ENCODE measurements at regions not wholly inside any gene's neighbourhood (a gene's known extent, or its start where the extent isn't known, plus 50 kb on each side); places are given as distances from the start of the nearest gene placed in this dataset.

- Histone ChIP-seq H3K27me3 (ENCODE audit: control insufficient read depth in 2 of 2, insufficient read depth in 2 of 2, low read length in 2 of 2) (no peaks in the 10 kb centered on the region), H3K9me1 (replicated peaks; ENCODE audit: control insufficient read depth, extremely low read depth, insufficient read depth, low read length) (no peaks in the 10 kb centered on the region), H3K4me1 (ENCODE audit: control insufficient read depth, extremely low read depth, insufficient read depth, low read length) (no peaks in the 10 kb centered on the region), H3K4me3 (replicated peaks in 1 of 3; ENCODE audit: insufficient read depth in 1 of 3, low read depth in 1 of 3, low read length in 3 of 3) (no peak overlapping the region), H2AFZ (ENCODE audit: low read depth, low read length) (no peak overlapping the region), H3K79me2 (ENCODE audit: control insufficient read depth, insufficient read depth, low read length) (no peaks in the 10 kb centered on the region), H3K27ac (ENCODE audit: insufficient read depth, low read depth, low read length) (no peak overlapping the region), H3K9ac (replicated peaks; ENCODE audit: extremely low read depth, insufficient read depth, low read length) (no peak overlapping the region), H3K36me3 (ENCODE audit: control insufficient read depth in 2 of 2, extremely low read depth in 1 of 2, insufficient read depth in 2 of 2, low read length in 2 of 2) (no peaks in the 10 kb centered on the region), H4K20me1 (replicated peaks; ENCODE audit: control insufficient read depth, extremely low read depth, insufficient read depth, low read length) (no peaks in the 10 kb centered on the region), H3K9me3 (replicated peaks; ENCODE audit: control insufficient read depth, insufficient read depth, low read length) (no peaks in the 10 kb centered on the region), H3K4me2 (ENCODE audit: insufficient read depth, low read length) (no peak overlapping the region)
- intact Hi-C loops (cut with micrococcal nuclease) (no loop called here), dilution Hi-C loops (cut with MboI; ENCODE audit: extremely low pct_ligation_motif_present, low sequenced_read_pairs) (no loop called here)
- FAIRE-seq: no peak
- no peak for DNase-seq (ENCODE audit: low read depth, low spot score)
- POLR2A ChIA-PET: no interaction called here
- CTCF ChIA-PET: no interaction called here
- BruUV-seq (replicated peaks): no TSS peak
- TF ChIP-seq, protein P1, sequence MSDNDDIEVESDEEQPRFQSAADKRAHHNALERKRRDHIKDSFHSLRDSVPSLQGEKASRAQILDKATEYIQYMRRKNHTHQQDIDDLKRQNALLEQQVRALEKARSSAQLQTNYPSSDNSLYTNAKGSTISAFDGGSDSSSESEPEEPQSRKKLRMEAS (IDR thresholded peaks at IDR 0.05; ENCODE audit: insufficient read depth, insufficient read length): no peak
- TF ChIP-seq FOS (IDR thresholded peaks at IDR 0.05; ENCODE audit: borderline replicate concordance, insufficient read depth, low read length) (no peak), GATA2 (IDR thresholded peaks at IDR 0.05; ENCODE audit: insufficient read depth, insufficient read length, low read depth, low read length) (no peak), POLR2AphosphoS5 (IDR thresholded peaks at IDR 0.05; ENCODE audit: insufficient read depth, low read depth, low read length) (no peak)
- TF ChIP-seq, protein P2, sequence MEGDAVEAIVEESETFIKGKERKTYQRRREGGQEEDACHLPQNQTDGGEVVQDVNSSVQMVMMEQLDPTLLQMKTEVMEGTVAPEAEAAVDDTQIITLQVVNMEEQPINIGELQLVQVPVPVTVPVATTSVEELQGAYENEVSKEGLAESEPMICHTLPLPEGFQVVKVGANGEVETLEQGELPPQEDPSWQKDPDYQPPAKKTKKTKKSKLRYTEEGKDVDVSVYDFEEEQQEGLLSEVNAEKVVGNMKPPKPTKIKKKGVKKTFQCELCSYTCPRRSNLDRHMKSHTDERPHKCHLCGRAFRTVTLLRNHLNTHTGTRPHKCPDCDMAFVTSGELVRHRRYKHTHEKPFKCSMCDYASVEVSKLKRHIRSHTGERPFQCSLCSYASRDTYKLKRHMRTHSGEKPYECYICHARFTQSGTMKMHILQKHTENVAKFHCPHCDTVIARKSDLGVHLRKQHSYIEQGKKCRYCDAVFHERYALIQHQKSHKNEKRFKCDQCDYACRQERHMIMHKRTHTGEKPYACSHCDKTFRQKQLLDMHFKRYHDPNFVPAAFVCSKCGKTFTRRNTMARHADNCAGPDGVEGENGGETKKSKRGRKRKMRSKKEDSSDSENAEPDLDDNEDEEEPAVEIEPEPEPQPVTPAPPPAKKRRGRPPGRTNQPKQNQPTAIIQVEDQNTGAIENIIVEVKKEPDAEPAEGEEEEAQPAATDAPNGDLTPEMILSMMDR (IDR thresholded peaks at IDR 0.05; ENCODE audit: extremely low read depth in 1 of 2, insufficient read depth in 1 of 2, low read depth in 1 of 2, low read length in 2 of 2): no peak
Measured at GRCh38 chr3:90095811-90096210, 988.4 kb downstream of the EPHA3 start.

DNA sequence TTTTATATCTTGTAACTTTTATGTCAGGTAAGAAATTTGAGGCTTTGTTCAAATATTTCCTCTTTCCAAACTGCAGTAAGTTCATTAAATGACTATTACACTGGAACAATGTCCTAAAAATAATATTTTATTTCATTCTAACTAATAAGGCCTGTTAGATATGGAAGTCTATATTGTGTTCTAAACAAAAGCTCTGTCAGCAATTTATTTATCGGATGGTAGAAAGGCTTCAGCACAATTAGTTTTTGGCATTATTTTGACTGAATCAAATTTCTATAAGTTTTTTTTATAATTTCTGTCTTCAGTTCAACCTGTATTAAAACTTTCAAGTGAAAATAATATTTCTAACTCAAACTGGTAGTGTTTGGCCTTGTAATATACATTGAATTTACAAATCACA lies 992.1 kb downstream of the EPHA3 start:
- Histone ChIP-seq H3K9ac (replicated peaks; ENCODE audit: extremely low read depth, insufficient read depth, low read length) (no peak overlapping the region), H3K27me3 (ENCODE audit: control insufficient read depth in 2 of 2, insufficient read depth in 2 of 2, low read length in 2 of 2) (no peaks in the 10 kb centered on the region), H3K79me2 (ENCODE audit: control insufficient read depth, insufficient read depth, low read length) (no peaks in the 10 kb centered on the region), H3K4me3 (replicated peaks in 1 of 3; ENCODE audit: insufficient read depth in 1 of 3, low read depth in 1 of 3, low read length in 3 of 3) (no peak overlapping the region), H3K4me1 (ENCODE audit: control insufficient read depth, extremely low read depth, insufficient read depth, low read length) (no peaks in the 10 kb centered on the region), H3K36me3 (ENCODE audit: control insufficient read depth in 2 of 2, extremely low read depth in 1 of 2, insufficient read depth in 2 of 2, low read length in 2 of 2) (no peaks in the 10 kb centered on the region), H3K27ac (ENCODE audit: insufficient read depth, low read depth, low read length) (no peak overlapping the region), H3K9me3 (replicated peaks; ENCODE audit: control insufficient read depth, insufficient read depth, low read length) (peaks cover 2% of the 10 kb centered on the region), H3K9me1 (replicated peaks; ENCODE audit: control insufficient read depth, extremely low read depth, insufficient read depth, low read length) (no peaks in the 10 kb centered on the region), H2AFZ (ENCODE audit: low read depth, low read length) (no peak overlapping the region), H4K20me1 (replicated peaks; ENCODE audit: control insufficient read depth, extremely low read depth, insufficient read depth, low read length) (no peaks in the 10 kb centered on the region), H3K4me2 (ENCODE audit: insufficient read depth, low read length) (no peak overlapping the region)
- intact Hi-C loops (cut with micrococcal nuclease): no loop called here
- no peak for FAIRE-seq
- DNase-seq (ENCODE audit: low read depth, low spot score): no peak
- BruUV-seq (replicated peaks): no TSS peak
- dilution Hi-C loops (cut with MboI; ENCODE audit: extremely low pct_ligation_motif_present, low sequenced_read_pairs): no loop called here
- CTCF ChIA-PET: no interaction called here
- POLR2A ChIA-PET: no interaction called here
- TF ChIP-seq POLR2A (IDR thresholded peaks at IDR 0.05; ENCODE audit: low read depth, low read length): no peak

Data from endothelial cell of umbilical vein (primary cell).